Hepatic stellate cell (primary cell): ENCODE measurements at regions not wholly inside any gene's neighbourhood (a gene's known extent, or its start where the extent isn't known, plus 50 kb on each side); places are given as distances from the start of the nearest gene placed in this dataset.
"Not testable (repeated sequence)": the region's sequence is repeated elsewhere in the genome, so short reads cannot be mapped to it uniquely, and the experiment has no call there.

Experiments
- DNase-seq: peaks from one replicate; pipeline ENCODE4 v3.0.0; 2011; ENCODE audit warnings: low spot score

DNA sequence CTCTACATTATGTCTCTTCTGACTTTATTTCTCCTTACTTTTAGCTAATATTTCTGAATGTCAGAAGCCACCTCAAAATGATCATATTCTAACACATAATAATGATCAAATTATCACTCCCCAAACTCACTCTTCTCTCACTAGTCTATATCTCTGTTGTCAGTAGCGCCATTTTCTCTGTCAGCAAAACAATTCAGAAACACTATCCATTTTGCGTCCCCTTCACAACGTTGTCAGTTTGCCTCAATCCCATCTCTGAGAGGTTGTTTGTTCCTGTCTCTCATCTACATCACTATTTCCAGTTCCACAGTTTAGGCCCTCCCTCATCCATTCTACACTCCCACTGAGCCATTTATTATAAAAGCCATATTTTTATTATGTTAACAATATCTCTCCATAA lies 1376.3 kb upstream of the ACVR2A start:
- no peak for DNase-seq

DNA sequence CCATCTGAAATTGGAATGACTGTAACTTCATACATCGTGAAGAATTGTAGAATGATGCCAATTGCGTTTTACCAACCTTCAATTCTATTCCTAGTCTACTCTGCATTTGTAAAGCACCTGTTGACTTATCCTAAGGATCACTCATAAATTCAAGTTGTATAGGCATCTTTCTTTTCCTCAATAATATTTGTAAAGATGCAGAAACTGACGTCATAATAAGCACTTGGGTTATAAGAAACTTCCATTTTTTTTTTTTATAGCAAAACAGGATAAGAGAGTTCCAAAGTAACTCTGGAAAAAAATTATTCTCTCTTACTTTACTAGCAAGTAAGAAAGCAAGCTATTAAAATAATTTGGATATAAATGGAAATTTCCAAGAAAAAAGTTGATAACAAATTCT lies 1377.4 kb upstream of the ACVR2A start:
- no peak for DNase-seq

DNA sequence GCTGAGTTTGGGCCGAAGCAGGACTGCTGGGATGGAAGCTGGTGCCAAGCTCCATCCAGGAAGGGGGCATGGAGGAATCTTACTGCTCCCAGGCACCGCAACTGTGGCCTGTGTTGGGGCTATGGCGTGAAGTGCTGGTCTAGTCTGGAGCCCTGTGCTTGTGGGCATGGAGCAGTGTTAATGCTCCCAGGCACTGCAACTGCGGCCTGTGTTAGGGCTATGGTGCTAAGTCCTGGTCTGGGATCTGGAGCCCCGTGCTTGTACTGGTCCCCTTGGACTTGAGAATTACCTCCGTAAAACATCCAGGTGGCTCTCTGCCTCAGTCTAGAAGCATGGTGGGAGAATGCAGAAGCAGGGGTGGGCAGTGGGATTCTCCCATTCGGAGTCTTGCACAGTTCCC lies 1379.4 kb upstream of the ACVR2A start:
- no peak for DNase-seq

DNA sequence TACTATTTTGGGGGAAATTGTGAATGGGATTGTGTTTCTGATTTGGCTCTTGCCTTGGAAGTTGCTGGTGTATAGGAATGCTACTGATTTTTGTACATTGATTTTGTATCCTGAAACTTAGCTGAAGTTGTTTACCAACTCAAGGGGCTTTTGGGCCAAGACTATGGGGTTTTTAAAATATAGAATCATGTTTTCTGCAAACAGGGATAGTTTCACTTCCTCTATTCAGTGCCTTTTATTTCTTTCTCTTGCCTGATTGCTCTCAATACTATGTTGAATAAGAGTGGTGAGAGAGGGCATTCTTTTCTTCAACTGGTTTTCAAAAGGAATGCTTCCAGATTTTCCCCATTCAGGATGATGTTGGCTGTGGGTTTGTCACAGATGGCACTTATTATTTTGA lies 1383.8 kb upstream of the ACVR2A start:
- no peak for DNase-seq

DNA sequence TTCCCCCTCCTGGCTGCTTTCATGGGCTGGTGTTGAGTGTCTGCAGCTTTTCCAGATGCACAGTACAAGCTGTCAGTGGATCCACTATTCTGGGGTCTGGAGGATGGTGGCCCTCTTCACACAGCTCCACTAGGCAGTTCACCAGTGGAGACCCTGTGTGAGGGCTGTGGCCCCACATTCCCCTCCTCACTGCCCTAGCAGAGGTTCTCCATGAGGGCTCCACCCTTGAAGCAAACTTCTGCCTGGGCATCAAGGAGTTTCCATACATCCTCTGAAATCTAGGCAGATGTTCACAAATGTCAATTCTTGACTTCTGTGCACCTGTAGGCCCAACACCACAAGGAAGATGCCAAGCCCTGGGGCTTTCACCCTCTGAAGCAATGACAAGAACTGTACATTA lies 1386.2 kb upstream of the ACVR2A start:
- DNase-seq = no peak

DNA sequence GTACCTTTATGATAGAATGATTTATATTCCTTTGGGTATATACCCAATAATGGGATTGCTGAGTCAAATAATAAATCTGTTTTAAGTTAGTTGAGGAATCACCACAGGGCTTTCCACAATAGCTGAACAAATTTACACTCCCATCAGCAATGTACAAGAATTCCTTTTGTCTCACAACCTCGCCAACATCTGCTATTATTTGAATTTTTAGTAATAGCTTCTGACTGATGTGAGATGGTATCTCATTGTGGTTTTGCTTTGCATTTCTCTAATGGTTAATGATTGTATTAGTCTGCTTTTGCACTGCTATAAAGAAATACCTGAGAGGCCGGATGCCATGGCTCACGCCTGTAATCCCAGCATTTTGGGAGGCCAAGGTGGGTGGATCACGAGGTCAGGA lies 1387.6 kb upstream of the ACVR2A start:
- DNase-seq = no peak

DNA sequence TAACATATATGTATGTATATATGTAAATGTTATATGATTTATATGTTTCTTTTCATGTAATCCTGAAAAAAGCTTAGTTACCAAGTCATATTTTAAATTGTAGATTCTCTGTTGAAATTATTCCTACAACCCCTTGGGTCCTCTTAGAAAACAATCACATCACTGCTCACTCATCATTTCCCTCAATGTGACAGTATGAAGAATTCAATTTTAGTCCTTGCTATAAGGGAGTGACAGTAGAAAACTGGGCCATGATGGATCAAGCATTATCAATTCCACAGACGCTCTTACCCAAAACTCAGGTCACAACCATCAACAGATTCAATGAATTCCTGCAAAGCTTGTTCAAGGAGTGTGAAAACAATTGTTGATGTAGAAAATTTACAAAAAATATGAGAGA lies 1389.5 kb upstream of the ACVR2A start:
- no peak for DNase-seq

DNA sequence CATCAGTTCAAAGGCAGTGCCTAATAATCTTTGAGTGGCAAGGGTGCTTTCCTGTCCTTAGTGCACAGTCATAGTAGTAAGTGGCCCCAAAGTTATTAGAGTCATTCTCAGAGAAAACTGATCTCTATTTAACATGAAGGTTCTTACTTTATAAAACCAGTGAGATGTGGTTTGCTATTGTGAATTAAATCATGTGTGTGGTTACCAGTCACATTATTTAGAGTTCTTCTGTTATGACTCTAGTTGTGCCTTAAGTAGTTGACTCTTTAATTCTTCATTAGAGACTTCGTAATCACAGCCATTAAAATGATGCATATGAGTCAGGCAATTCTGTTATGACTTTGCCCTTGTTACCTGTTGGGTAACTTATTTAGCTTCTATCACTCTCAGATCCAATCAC lies 1392.9 kb upstream of the ACVR2A start:
- no peak for DNase-seq

DNA sequence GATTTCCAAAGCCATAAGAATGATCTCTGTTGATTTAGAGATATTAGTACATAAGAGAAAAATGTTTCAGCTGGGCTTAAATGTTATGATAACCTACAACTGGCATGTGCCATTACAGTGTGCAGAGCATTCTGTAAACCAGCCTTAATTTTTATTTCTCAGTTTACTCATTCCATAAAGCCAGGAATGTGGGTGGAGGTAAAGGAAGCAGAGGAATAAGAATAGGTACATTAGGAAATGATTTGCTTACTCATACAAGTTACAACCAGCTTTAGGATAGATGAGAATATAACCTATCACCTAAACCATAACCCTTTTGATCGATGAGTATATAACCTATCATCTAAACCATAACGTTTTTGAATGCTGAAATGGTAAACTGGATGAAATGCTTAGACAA lies 1394.7 kb upstream of the ACVR2A start:
- no peak for DNase-seq

DNA sequence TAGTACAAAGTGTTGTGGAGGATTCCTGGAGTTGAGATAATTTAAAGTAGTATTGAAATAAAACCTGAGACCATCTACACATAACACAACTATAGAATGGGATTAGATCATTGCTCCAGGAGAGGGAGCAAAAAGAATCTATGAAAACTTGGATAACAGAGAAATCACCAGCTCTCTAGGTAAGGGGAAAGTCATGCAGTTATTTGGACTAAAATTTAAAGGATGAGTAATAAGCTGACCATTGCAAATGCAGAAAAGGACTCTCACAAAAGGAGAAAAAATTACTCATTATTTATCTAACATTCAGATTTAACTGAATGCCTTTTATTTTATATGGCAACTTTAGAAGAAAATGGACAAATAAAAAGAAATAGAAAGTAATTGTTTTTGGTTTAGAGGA lies 1399.8 kb upstream of the ACVR2A start:
- no peak for DNase-seq

DNA sequence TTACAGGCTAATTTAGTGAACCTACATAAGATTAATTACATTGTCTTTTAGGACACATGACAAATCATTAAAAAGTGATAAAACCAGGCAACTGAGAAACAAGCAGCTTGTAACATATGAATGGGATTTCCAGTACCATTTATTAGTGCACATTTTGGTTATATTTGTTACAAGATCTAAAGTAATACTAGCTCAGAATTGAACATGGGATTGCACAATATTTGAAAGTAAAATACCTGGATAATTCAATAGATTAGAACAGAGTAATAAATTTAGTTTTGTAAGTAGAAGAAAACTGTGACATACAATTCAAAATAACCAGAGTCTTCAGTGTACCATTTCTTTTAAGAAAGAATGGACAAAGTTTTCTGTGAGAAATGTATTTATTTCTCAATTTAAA lies 1400.7 kb upstream of the ACVR2A start:
- DNase-seq = no peak

DNA sequence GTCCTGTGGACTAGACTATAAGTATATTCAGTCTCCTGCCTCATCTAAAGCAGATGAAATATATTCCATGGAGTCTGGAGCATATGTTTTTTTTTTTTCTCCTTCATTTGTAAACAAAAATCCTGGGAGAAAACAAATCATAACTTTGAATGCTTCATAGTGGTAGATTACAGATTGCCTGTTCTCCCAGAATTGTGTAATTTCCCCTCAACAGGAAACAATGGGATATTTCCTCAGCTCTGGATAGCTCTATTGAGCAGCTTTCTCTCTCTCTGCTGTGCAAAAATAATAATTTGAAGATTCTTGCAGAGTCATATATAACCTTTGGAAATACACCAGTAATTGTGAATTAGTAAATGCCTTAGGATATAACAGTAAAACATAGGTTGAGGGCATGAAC lies 1406.6 kb upstream of the ACVR2A start:
- no peak for DNase-seq

DNA sequence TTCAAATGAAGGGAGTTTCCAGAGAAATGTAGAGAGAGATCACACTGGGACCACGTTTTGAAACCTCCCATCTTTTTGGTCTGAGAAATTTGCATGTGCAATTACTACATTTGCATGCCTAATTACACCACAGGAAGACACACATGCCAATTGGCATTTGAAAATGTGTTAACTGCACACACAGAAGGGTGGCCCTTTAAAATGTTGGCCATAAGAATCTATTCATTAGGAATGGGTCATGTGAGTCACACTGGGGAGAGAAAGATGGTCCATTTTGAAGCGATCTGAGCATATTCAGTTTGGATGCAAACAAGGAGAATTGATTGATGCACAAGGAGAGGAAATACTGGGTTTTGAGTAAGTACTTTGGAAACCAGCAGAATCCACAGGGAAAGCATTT lies 1407.1 kb upstream of the ACVR2A start:
- no peak for DNase-seq

DNA sequence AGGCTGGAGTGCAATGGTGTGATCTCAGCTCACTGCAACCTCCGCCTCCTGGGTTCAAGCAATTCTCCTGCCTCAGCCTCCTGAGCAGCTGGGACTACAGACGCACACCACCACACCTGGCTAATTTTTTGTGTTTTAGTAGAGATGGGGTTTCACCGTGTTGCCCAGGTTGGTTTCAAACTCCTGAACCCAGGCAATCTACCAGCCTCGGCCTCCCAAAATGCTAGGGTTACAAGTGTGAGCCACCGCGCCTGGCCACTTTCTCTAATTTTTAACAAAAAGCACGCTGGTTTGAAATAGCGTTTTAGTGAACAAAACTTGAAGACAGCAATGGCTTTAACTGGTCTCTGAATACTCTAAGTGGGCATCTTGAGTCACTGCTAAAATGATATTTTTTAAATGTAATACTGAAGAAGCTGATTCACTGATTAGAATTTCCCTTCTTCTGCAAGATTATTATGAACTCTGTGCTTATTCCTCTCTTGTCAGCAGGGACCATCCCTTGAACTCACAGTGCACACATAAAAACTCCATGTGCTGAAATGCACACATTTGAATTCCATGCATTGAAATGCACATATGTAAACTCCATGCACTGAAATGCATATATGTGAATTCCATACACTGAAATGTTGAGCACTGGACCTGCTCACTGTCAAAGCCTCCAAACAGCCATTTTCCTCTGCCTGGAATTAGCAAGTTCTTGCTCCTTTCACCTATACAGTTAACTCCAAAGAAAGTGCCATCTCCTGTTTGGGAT lies 1411.5 kb upstream of the ACVR2A start:
- no peak for DNase-seq

DNA sequence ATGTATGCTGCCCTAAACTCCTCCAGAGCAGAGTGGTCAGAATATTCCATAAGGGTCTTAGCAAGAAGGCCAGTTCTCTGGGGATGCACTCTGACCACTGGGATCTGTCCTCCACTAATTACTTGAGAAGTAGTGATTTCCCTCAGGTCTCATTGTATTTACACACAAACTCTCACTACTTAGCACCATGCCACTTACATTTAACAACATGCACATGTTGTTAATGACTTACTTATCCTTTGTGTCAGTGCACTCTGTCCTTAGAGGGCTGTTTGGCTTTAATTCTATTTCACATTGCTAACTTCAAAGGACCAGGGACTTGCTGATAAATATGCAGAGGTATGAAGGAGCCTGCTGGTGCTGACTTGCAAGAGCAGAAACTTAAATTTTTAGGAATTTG lies 1415.5 kb upstream of the ACVR2A start:
- DNase-seq = no peak

DNA sequence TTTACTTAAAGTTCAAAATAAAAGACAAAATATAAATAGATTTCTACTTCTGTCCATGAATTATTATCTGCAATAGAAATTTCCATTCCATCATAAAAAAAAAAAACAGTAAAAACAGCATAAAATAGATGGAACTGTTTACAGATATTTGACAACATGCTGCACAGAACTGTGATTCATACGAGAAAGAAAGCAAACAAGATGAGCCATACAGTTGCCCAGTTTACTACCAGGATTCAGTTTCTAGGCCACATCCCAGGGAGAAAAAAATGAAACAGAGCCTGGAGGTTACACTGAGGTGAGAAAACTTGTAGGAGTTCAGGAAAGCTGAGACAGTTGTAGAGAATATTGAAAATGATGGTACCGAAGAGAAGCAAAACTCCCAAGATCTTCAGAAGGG lies 1426.9 kb upstream of the ACVR2A start:
- DNase-seq = no peak

DNA sequence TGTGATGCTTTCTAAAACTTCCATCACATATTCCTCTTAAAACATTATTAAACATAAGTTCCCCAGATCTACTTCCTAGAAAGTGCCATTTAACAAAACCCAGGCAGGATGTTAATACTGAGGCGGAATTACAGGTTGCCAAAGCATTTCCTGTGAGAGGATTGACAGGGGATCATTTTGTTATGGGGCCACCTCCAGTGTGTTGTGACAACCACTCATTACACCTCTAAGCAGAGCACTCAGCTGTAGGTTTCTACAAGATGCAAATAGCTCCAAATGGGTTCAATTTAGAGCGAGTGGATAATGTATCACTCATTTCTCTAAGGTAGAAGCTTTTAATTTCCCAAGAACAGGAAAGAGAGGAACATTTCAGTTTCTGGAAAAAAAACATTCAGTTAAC lies 1429.5 kb upstream of the ACVR2A start:
- no peak for DNase-seq

DNA sequence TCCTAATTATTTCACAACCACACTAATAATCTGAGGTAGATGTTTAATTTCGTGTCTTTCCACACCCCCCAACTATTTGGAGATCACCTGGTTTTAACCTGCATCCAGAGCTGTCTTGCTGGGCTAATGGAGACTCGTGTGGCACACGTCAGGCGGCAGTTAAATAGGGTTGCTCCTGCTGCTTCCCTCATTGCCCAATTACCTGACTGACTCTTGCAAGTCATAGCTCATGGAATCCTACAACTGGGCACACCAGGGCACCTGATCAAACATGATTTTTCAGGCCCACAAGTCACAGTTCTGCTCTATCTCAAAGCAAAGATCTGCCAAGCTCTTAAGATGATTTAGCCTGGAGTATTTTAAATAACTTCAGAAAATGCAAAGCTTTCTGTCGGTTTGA lies 1430.4 kb upstream of the ACVR2A start:
- no peak for DNase-seq

DNA sequence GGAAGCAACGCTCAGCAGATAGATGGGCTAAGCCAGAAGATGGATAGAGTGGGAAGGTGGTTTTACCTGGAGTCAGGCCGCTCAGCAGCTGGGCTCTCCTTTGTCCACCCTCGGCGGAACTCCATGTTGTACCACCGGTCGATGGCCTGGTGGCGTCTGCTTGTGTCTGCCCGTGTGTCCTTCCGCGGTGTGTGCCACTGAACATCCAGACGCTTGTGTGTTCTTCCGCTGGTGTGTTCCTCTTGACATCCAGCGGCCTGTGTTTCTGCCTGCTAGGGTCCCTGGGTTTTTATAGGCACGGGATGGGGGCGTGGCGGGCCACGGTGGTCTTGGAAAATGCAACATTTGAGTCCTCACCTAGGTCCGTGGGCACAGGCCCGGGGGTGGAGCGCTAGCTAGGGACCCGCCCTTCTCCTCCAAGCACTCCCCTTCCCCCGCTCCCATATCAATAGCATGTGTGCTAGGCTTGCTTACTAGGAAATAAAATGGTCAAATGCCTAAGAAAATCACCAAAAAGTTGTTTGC lies 1431.7 kb upstream of the ACVR2A start:
- no peak for DNase-seq

DNA sequence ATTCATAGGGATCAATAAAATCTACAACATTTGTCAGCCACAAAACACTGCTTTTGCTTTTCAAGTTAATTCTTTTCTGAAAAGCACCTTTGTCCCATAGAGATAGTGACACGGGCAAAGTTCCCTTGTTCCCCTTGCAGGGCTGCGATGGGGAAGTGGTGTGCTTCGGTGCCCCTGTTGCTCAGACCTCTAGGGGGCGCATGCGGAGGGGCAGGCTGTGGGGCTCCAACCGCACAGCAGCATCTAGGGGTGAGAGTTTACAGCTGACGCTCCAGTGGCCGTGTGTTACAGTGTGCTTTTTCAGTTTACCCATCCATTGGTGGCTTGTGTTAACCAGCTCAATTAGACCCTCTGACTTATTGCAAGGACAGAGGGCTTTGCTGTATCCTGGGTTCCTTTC lies 1432.2 kb upstream of the ACVR2A start:
- no peak for DNase-seq

DNA sequence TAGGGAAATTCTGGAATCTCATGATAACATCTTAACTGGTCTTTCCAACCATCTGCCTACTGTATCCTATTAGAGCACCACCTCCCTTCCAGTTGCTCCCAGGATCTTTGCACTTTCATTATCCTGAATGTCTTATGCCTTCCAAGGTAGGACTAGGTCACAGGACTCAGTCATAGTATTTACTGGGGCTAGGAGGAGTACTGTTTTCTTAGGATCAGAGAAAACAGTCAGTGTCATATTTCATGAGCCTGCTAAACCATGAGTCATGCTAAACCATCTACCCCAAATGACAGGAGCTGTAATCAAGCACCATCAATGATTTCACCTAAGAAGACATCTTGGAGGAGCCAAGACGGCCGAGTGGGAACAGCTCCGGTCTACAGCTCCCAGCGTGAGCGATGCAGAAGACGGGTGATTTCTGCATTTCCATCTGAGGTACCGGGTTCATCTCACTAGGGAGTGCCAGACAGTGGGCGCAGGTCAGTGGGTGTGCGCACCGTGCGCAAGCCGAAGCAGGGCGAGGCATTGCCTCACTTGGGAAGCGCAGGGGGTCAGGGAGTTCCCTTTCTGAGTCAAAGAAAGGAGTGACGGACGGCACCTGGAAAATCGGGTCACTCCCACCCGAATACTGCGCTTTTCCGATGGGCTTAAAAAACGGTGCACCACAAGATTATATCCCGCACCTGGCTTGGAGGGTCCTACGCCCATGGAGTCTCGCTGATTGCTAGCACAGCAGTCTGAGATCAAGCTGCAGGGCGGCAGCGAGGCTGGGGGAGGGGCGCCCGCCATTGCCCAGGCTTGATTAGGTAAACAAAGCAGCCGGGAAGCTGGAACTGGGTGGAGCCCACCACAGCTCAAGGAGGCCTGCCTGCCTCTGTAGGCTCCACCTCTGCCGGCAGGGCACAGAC lies 1439.2 kb upstream of the ACVR2A start:
- not testable (repeated sequence) for DNase-seq

DNA sequence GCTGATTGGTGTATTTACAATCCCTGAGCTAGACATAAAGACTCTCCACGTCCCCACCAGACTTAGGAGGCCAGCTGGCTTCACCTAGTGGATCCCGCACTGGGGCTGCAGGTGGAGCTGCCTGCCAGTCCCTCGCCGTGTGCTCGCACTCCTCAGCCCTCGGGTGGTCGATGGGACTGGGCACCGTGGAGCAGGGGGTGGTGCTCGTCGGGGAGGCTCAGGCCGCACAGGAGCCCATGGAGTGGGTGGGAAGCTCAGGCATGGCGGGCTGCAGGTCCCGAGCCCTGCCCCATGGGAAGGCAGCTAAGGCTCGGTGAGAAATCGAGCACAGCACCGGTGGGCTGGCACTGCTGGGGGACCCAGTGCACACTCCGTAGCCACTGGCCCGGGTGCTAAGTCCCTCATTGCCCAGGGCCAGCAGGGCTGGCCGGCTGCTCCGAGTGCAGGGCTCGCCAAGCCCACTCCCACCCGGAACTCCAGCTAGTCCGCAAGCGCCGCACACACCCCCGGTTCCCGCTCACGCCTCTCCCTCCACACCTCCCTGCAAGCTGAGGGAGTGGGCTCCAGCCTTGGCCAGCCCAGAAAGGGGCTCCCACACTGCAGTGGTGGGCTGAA lies 1441.2 kb upstream of the ACVR2A start:
- DNase-seq = not testable (repeated sequence)

DNA sequence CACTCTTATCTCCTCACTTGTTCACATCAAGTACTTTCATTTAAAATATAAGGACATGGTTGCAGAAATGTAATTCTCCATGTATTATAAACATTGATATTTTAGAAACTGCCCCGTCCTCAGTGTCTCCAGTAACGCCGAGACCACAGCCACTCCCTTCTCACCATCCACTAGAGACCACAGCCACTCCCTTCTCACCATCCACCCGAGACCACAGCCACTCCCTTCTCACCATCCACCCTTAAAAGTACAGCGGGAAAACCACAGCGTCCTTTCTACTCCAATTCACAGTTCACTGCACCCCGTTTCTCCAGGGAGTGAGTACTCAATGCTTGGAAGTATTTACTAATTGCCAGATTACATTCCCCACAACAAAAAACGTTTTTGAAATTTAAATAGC lies 1452.2 kb upstream of the ACVR2A start:
- no peak for DNase-seq
